Limb (tissue), 2 donors: ENCODE measurements at regions not wholly inside any gene's neighbourhood (a gene's known extent, or its start where the extent isn't known, plus 50 kb on each side); places are given as distances from the start of the nearest gene placed in this dataset.
"Not testable (repeated sequence)": the region's sequence is repeated elsewhere in the genome, so short reads cannot be mapped to it uniquely, and the experiment has no call there.

Experiments used
- DNase-seq, 2 donors: peaks; one replicate each; pipeline ENCODE4 v3.0.0-alpha.2; 2016; ENCODE audit errors: extremely low spot score in 2 of 2

GRCh38 chr1:29589716-29590115 lies 353.4 kb downstream of the PTPRU start:
- not testable (repeated sequence) for DNase-seq

GRCh38 chr1:29586991-29587745 lies 350.8 kb downstream of the PTPRU start:
- DNase-seq: no peak

- no peak for DNase-seq
These were observed 349.9 kb downstream of the PTPRU start for GRCh38 chr1:29586215-29586614.

DNA sequence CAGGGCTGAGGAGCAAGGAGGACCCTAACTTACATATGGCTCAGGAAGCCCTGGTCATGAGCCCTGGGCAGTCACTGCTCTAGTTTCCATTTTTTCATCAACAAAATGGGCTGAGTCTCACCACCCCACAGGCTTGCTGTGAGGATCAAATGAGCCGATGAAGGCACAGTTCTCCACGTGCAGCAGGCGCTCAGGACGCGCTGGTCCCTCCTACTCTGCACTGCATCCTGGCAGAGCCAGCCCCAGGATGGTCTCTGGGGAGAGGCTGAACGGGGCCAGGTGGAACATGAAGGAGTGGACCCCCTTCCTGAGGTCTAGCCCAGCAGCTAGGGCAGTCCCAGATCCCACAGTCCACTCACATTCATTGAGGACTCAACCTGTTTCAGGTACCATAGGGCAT lies 349.3 kb downstream of the PTPRU start:
- no peak for DNase-seq

GRCh38 chr1:29585201-29585600 lies 348.9 kb downstream of the PTPRU start:
- DNase-seq: no peak

DNA sequence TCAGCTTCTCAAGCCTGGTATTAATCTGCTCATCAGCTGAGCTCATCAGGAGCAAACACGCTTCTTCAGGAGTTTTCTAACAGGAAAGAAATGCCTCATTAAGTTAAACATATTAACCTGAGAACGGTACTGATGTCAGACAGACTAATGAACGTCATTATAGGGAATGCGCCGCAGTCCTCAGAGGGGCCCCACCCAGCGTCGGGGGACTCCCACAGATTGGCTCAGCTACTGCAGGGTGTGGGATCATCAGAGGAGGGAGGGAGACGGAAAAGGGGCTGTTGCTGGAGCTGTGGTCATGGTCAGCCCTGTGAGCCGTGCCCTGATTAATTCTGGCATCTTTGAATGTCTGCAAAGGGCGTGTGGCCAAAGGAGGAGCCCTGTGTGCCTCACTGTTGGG lies 348.5 kb downstream of the PTPRU start:
- no peak for DNase-seq

DNA sequence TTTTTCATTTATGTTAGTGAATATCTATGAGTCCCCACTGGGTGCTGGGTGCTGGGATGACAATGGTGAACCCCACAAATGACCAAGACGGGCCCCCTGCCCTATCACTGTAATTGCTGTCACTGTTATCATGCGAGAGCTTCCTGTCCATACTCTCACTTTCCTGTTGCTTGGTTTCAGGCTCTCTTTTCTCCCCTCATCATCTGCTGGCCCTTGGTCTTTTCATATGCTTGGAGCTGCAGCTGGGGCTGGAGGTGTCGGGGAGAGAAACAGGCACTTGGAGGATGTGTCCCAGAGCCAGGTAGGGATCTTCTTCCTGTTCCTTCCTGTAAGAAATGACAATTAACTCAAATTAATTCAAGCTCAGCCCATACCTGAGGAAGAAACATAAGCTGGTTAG lies 348.0 kb downstream of the PTPRU start:
- DNase-seq: no peak

GRCh38 chr1:29583727-29584126 lies 347.4 kb downstream of the PTPRU start:
- DNase-seq: no peak

- no peak for DNase-seq
These were observed 344.9 kb downstream of the PTPRU start for GRCh38 chr1:29581256-29581655.

DNA sequence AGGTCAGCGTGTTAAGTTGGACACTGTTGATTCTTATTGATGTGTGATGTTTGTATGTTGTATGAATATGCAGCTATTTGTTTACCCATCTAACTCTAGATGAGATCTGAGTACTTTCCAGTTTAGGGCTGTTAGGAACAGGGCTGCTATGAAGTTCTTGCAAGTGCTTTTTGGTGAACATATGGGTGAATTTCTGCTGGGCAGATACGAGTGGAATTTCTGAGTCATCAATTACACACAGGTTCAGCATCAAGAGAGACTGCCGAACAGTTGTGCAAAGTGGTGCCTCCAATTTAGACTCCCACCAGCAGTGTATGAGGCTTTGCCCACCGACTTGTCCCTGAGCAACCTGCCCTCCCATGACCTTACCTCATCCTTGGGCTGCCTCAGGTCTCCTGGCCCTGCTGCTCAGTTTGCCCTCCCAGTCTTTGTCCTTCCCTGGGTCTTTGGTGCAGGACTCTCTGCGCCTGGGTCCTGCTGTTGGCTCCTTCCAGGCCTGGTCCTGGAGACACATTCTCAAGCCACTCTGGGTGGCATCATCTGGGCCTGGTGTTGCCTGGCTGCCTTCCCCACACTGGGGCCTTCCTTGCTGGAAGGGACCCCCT lies 343.6 kb downstream of the PTPRU start:
- no peak for DNase-seq

DNA sequence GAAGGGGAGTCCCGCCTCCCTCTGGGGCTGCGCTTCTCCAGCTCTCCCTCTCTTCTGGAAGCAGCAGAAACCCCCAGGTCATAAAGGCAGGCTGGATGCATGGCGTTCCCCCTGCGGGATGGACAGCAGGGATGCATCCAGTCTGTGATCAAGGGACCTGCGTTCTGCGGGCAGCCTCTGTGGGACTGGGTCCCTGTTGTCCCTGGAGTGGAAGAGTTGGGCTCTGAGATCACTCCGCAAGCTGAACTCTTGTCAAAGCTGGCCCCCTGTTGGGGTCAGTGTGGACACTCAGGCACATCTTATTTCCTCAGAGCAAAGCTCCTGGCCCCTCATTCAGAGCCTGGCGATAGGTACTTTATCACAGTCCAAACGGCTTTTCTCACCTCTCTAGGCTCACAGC lies 341.2 kb downstream of the PTPRU start:
- DNase-seq: no peak

GRCh38 chr1:29576510-29576909 lies 340.2 kb downstream of the PTPRU start:
- DNase-seq: no peak

- DNase-seq: no peak
These were observed 339.5 kb downstream of the PTPRU start for GRCh38 chr1:29575826-29576225.

DNA sequence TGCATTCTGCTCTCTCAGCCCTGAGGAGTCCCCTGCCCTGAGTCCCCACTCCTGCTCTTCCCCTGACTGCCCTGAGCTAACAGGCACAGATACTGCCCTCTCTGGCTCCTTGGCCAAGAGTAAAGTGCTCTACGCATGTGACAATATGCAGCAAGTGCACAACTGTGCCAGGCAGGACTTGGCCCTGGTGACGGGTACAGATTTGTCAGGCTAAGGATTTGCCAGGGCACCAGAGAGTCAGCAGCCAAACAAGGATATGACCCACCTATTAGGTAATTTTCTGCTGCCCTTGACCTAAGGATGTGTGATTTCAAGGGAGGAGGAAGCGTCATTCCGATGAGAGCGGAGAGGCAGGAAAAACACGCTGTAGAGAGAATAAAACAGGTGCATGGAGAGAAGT lies 339.0 kb downstream of the PTPRU start:
- DNase-seq: no peak

GRCh38 chr1:29574871-29575270 lies 338.5 kb downstream of the PTPRU start:
- no peak for DNase-seq

DNA sequence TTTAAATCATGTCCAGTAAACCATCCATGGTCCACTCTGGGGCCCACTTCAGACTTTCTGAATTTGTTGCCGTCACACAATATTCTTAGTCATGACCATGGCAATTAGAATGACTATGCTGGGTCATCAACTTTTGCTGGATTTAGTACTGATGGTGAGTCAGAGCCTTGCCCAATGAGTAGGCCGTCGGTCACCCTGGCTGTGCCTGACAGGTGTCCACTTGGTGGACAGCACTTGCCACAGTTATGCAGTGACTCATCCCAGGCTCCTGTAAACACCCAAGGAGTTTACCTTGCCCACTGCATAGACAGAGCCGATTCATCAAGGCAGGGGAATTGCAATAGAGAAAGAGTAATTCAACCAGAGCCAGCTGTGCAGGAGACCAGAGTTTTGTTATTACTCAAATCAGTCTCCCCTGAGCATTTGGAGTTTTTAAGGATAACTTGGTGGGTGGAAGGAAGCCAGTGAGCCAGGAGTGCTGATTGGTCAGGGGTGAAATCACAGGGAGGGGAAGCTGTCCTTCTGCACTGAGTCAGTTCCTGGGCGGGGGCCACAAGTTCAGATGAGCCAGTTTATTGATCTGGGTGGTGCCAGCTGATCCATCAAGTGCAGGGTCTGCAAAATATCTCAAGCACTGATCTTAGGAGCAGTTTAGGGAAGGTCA lies 333.8 kb downstream of the PTPRU start:
- no peak for DNase-seq

- DNase-seq: no peak
These were observed 330.9 kb downstream of the PTPRU start for GRCh38 chr1:29567257-29567656.

DNA sequence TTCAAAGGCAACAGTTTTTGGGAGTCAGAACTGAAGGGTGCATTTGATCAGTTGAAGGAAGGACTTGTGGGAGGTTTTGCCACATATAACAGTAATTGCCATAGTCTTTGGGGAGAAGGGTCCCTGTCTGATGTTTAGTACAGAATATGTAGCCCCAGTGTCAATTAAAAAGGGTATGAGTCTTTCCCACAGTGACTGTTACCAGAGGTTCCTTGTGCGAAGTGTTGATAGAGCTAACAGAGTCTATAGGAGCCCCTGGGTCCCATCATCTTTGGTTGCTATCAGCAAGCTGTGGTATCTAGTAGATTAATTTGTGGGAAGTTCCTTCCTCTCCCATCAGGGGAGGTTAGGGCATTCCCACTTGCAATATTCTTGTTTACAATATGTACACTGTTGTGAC lies 329.2 kb downstream of the PTPRU start:
- no peak for DNase-seq

DNA sequence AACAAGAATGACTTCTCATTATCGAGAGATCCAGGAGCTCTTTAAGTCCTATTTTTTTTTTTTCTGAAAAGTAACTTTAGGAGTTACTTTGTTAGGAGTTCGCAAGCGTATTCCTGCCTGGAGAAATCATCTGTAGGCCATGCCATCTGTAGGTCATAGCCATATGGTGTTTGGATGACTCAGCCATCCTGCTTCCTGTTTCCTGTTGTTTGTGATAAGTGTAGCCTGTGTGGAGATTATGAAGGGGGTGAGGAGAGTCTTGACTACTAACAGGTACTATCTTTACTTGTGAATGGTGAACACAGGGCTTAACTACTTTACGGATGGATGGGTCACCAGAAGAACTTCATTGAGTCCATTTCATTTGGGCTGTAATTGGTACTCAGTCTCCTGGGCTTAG lies 327.2 kb downstream of the PTPRU start:
- DNase-seq: no peak

DNA sequence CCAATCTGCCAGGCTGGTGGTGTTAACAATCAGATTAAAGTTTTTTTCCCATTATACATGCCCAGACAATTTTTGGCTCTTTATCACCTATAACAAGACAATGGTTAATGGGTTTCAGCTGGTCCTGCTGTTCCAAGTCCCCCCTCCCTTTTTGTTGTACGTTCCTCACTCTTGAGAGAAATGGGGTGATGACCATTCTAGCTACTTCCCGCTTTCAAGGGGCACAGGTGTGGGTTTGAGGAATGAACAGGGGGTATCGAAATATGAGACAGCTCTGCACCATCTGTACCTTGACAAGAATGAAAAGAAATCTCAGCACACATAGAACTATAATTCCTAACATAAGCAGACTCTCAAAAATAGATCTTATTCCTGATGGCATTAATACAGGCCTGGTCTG lies 326.8 kb downstream of the PTPRU start:
- no peak for DNase-seq

GRCh38 chr1:29559056-29559455 lies 322.7 kb downstream of the PTPRU start:
- no peak for DNase-seq

GRCh38 chr1:29557701-29558600 lies 321.6 kb downstream of the PTPRU start:
- no peak for DNase-seq
